Ammon's horn (tissue), 1 donor: ENCODE measurements at regions not wholly inside any gene's neighbourhood (a gene's known extent, or its start where the extent isn't known, plus 50 kb on each side); places are given as distances from the start of the nearest gene placed in this dataset.
A peak's percentile ranks its signal among the peaks of the same experiment; 100 is the strongest.
"Not testable (repeated sequence)": the region's sequence is repeated elsewhere in the genome, so short reads cannot be mapped to it uniquely, and the experiment has no call there.

Source experiments
- DNase-seq: peaks from one replicate; pipeline ENCODE4 v3.0.0-alpha.2; 2016; ENCODE audit warnings: low spot score

DNA sequence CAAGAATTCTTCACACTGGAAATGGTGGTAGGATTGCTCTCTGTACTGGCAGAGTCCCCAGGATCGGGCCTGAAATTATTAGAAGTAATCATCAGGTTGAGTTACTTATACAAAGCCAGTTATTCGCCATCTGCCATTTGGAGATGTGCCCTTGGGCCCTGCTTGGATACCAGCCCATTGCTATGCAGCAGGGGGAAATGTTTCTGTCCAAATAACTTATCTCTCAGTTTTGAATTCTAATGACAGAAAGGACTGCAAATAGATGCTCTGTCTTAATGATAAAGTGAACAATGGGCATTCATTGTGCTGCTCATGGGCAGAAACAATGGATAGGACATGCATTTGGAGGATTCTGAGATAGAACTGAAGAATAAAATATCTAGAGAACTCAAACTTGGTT lies 139.1 kb upstream of the PELI2 start:
- peak; percentile 49 for DNase-seq

DNA sequence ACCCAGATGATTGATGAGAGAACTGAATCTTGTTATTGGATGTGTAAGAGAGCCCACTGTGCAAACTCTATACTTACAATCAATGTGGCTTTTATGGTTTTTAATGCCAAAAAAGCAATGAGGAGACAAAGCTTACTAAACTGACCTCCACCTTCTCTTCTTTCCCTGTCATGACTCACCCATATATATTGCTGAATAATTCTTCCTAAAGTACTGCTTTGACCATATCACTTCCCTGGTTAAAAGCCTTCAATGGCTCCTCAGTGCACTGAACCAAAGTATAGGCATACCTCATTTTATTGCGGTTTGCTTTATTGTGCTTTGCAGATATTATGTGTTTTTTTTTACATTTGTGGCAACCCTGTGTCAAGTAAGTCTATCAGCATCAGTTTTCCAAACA lies 138.4 kb upstream of the PELI2 start:
- DNase-seq = no peak

DNA sequence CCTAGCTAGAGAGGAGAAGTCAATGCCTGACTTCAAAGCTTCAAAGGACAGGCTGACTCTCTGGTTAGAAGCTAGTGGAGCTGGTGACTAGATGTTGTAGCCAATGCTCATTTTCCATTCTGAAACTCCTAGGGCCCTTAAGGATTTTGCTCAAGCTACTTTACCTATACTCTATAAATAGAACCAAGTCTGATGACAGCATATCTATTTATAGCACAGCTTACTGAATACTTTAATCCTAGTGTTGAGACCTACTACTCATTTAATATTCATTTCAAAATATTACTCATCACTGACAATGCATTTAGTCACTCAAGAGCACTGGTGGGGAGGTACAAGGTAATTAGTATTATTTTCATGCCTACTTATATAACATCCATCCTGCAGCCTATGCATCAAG lies 137.2 kb upstream of the PELI2 start:
- no peak for DNase-seq

DNA sequence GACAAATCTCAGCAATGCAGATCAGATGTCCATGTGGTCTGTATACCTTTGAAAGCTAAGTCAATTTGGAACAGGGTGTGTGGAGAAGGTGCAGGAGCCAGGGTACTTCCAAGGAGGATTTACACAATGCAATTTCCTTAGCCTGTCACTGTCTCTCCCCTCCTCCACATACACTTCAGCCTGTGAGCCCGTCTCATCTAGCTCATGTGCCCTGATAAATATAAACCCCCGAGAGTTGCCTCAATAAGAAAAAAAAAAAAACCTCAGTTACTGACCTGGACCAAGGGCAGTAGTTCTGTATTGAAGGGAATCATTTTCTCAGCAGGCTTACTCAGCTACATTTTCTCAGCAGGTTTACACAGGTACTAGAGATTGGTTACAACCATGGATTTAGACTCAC lies 132.1 kb upstream of the PELI2 start:
- no peak for DNase-seq

GRCh38 chr14:56000846-56001245 lies 117.4 kb upstream of the PELI2 start:
- no peak for DNase-seq

DNA sequence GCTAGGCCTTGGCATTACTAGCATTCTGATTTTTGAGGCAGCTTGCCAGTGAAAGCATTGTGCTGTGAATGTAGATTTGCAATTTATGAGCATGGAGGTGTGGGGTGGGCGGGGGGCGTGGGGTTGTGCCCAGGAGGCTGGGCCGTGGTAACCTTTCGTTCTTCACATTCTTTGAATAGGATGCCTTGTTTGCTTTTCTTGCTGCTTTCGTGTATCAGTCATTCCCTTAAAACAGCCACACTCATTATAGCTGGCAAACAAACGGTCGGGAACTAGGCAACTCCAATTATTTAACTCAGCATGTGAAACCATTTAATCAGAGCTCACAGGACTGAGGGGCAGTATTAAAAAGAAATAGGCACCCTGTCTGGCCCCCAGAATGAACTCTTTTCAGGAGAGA lies 115.9 kb upstream of the PELI2 start:
- no peak for DNase-seq

GRCh38 chr14:56002876-56003625 lies 115.2 kb upstream of the PELI2 start:
- DNase-seq = no peak

DNA sequence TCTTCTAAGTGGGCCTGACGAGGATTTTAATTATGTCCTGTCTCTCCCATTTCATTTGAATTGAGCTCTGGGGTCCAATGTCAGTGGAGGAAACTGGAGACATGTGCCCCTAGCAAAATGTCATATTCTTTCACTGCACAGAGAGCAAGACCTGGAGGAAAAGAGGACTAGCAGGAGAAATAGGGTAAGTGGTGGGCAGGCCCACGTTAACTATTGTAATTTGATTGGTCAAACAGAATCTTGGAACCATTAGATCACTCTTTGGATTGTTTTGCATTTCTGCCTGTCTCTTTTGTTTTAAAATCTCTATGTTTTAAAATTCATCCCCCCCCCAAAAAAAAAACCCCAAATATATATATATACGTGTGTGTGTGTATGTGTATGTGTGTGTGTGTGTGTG lies 113.9 kb upstream of the PELI2 start:
- DNase-seq = no peak

GRCh38 chr14:56004786-56005185 lies 113.4 kb upstream of the PELI2 start:
- peak; percentile 40 for DNase-seq

DNA sequence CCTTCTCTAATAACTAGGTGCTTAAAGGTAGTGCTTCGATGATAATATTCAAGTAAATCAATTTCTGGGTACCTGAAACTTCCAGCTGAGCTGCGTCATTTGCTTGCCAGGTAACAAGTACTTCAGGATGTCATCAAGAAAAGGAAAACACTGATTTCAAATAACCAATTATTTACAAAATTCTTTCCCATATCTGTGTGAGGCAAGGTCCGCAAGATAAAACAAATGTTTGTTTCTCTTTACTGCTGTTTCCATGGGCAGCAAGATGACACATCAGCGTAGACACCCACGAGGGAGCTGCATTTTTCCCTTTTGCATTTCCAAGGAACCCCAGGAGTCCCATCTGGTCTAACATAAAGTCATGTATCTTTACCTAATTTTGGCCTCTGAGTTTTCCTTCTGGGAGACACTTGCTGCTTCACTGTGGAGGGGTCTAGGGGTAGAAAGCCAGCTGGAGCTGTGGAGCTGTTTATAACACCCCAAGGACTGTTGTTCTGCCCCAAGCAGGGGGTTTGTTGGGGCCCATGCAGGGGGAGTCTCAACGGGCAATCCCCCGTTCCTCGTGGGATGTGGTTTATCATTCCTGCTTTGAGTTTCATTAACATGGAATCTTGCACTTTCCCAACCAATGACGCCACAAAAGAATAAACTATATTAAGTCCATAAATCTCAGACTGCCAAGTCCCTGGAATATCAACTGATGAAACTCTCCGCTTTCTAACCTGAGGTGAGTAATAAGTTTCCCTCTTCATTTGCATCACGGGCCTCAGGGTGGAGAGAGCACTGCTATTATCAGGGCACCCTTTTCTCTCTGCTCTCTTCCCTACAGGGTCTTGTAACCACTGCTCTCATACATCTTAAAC lies 112.8 kb upstream of the PELI2 start:
- DNase-seq = no peak

GRCh38 chr14:56007491-56007890 lies 110.7 kb upstream of the PELI2 start:
- not testable (repeated sequence) for DNase-seq

GRCh38 chr14:56008150-56008549 lies 110.1 kb upstream of the PELI2 start:
- DNase-seq = no peak

DNA sequence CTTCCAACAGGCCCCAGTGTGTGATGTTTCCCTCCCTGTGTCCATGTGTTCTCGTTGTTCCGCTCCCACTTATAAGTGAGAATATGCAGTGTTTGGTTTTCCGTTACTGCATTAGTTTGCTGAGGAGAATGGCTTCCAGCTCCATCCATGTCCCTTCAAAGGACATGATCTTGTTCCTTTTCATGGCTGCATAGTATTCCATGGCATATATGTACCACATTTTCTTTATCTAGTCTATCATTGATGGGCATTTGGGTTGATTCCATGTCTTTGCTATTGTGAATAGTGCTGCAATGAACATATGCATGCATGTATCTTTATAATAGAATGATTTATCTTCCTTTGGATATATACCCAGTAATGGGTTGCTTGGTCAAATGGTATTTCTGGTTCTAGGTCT lies 109.5 kb upstream of the PELI2 start:
- DNase-seq = not testable (repeated sequence)

DNA sequence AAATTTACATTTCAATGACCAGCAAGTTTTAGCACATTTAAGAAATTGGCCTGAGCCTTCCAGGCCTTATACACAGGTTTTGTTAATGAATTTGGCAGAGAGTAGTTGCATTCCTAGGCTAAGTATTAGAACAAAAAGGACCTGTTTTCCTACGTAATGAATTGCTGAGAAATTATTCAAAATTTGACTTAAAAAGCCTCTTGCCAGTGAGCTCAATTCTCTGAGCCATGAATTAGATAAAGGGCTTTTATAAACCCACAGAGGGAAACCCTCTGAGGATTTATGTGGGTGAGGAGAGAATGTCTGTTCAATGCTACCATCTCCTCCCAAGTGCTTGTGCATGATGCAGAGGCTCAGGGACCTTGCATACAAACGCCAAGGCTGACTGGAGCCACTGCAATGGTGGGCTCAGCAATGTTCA lies 94.5 kb upstream of the PELI2 start:
- no peak for DNase-seq

- no peak for DNase-seq
Observed at GRCh38 chr14:56025191-56025590, 93.0 kb upstream of the PELI2 start.

DNA sequence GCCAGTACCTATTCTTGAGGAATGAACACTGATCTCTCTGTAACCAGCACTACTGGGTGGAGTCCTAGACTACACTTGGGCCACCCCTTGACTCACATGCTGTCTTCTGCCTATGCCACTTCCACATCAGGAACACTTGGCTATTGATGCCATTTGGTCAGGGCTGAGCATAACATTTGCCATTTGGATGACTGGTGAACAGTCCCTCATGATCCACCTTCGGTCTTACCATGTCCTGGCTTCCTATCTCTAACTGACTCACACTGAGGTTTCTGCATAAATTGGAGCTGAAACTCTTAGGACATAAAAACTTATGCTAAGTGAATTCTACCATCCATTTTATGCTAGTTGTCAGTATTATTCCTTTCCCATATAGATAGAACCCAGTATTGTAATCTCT lies 91.7 kb upstream of the PELI2 start:
- DNase-seq = no peak

- no peak for DNase-seq
Observed at GRCh38 chr14:56027421-56027820, 90.8 kb upstream of the PELI2 start.

DNA sequence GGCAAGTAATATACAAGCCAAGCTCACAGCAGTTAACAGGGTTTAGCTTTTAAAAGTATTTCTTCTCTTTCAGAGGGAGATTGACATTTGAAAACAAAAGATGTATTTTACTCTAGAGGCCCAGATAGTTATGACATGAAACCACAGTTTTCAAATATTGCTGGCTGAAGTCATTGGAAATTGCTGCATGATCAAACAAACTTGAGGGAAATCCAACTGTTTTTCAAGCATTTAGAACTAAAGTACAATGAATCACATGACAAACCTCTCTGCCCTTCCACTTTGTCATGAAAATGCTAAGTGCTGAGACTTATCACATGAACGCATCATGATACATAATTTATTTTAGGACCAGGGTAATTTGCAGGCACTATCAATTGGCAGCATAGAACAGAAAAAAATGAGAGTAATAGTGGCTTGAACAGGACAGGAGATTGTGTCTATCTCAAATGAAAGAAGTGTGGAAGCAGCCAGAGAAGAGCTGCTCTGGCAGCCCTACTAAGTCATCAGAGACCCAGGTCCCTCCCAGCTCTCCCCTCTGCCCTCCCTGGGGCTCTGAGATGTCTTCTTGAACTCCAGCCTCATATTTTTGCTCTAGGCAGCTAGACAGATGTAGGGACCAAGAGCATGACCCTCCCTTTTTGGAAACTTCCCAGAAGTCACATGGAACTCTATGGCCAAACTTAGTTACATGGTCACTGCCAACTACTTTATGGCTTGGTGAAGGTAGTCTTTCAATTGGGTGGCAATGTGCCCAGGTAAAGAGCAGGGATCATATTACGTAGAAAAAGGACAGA lies 90.1 kb upstream of the PELI2 start:
- DNase-seq = no peak

DNA sequence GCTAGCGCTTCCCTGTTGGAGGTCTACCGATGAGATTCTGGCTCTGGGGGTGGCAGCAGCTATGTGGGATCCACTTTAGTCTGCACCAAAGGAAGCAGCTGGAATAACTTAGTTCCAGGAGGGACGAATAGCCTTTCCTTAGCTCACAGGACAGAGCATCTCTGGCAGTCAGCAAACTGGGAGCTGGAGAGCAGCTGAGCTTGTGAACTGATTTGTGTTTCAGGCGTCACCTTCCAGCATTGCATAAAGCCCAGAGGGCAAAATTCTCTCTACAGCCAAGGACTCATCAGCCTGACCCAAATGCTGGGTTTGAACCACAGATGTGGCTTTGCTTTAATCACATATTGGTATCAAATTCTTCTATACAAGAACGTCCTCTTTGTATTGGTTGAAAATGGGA lies 81.9 kb upstream of the PELI2 start:
- DNase-seq = no peak

DNA sequence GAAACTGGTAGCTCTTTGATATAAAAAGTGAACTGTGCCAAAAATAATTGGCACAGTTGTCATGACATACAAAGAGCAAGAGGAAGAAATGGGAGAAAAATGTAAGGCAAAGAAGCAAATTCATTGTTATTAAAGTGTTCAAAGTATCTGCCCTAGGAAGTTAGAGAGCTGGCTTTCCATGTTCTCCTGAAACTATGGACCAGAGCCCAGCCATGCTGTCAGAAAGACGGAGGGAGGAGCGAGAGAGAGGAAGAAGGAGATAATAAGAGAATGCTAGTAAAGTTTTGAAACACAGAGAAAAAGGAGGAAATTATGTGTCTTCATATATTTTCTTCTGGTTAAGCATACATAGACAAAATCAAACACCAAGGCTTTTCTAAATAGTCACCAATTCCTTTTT lies 78.1 kb upstream of the PELI2 start:
- no peak for DNase-seq

DNA sequence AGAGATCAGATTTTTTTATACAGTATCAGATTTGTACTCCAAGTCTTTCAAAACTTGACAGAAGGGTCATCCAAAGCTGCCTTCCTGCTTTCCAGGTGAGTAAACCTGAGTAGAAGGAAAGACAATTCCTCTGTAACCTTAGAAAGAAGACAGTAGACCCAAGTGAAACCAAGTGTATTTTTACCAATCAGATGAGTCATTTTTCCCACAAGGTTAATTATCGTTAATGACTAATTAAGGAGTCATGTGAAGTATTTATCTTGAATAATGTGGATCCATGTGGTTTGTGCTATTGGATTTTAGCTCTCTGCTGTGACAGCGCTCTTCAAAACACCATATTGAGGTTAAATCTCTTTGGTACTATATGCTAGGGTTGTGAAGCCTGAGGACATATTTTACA lies 74.0 kb upstream of the PELI2 start:
- no peak for DNase-seq

GRCh38 chr14:56046546-56046945 lies 71.7 kb upstream of the PELI2 start:
- no peak for DNase-seq

DNA sequence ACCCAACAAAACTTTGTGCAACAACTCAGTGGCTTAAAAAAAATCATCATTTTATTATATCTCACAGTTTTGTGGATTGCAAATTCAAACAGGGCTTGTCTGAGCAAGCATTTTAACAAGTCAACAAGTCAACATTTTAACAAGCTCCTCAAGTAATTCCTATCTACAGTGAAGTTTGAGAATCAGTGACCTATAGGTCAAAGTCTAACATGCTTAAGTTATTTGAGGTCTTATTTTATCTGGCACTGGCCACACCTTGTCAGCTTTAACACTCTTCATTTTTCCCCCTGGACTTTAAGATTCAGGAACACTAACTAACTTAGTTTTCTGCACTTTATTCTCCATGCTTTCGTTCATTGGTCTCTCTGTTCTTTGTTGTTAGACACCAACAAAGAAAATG lies 71.2 kb upstream of the PELI2 start:
- DNase-seq = no peak
